Endothelial cell of umbilical vein (primary cell): ENCODE measurements at regions not wholly inside any gene's neighbourhood (a gene's known extent, or its start where the extent isn't known, plus 50 kb on each side); places are given as distances from the start of the nearest gene placed in this dataset.

Source experiments
- BruUV-seq: library from RNA; stranded (reverse); fragments of 400-500 nt; replicated peaks from 2 replicates; lab custom pipeline; 2021; lab: Mats Ljungman, UMichigan
- CTCF ChIA-PET: fragments of 300-600, 350-600 bp; sonication (Branson Sonifier 250); formaldehyde crosslinking; loops from one replicate; lab custom pipeline; 2021; ENCODE audit warnings: antibody characterized with exemption, inconsistent platforms; lab: Charles Lee
- POLR2A ChIA-PET: fragments of 300-600, 350-600 bp; sonication (Branson Sonifier 250); formaldehyde crosslinking; loops from one replicate; lab custom pipeline; 2021; ENCODE audit warnings: antibody characterized with exemption, inconsistent platforms; lab: Charles Lee
- DNase-seq: peaks from one replicate; pipeline ENCODE4 v3.0.0-alpha.2; 2011; ENCODE audit warnings: low read depth, low spot score
- FAIRE-seq: peaks from 2 replicates; lab custom pipeline; 2011; peaks lifted over from hg19 to GRCh38; lab: Jason Lieb, UNC
- H2AFZ ChIP-seq: 2 replicates; pipeline ENCODE4 v1.6.0; 2012; ENCODE audit warnings: low read depth, low read length, control low read depth, inconsistent platforms
- H3K27ac ChIP-seq: 2 replicates; pipeline ENCODE4 v1.5.1; 2011; ENCODE audit warnings: low read depth, mild to moderate bottlenecking, control low read depth, low read length, moderate library complexity; ENCODE audit not compliant: insufficient read depth
- H3K27me3 ChIP-seq, 2 experiments: 2 replicates each; pipeline versions ENCODE4 v1.6.0 to v1.6.1; 2011; ENCODE audit warnings: low read length in 2 of 2, mixed read lengths in 1 of 2; ENCODE audit not compliant: control insufficient read depth in 2 of 2, insufficient read depth in 2 of 2
- H3K36me3 ChIP-seq, 2 experiments: 2 replicates in 1 of 2; 3 replicates in 1 of 2; pipeline ENCODE4 v1.5.1; 2011; ENCODE audit warnings: low read length in 2 of 2, mild to moderate bottlenecking in 1 of 2, moderate library complexity in 1 of 2; ENCODE audit not compliant: control insufficient read depth in 2 of 2, insufficient read depth in 2 of 2; ENCODE audit errors: extremely low read depth in 1 of 2
- H3K4me1 ChIP-seq: 3 replicates; pipeline ENCODE4 v1.5.1; 2011; ENCODE audit warnings: mild to moderate bottlenecking, low read length; ENCODE audit not compliant: control insufficient read depth, insufficient read depth; ENCODE audit errors: extremely low read depth
- H3K4me2 ChIP-seq: 2 replicates; pipeline ENCODE4 v1.6.1; 2011; ENCODE audit warnings: low read length, control low read depth, mixed read lengths; ENCODE audit not compliant: insufficient read depth
- H3K4me3 ChIP-seq, 3 experiments: fragments of 200-600 bp in 1 of 3; sonication (generic), shearing (Covaris generic) in 1 of 3; replicated peaks in 1 of 3; 2 replicates each; pipeline ENCODE4 v1.5.1; 2011 to 2016; ENCODE audit warnings: control low read depth in 3 of 3, low read length in 3 of 3, mild to moderate bottlenecking in 2 of 3, inconsistent platforms in 1 of 3, low read depth in 1 of 3, moderate library complexity in 1 of 3; ENCODE audit not compliant: insufficient read depth in 1 of 3
- H3K79me2 ChIP-seq: 2 replicates; pipeline ENCODE4 v1.6.0; 2012; ENCODE audit warnings: low read length, inconsistent platforms; ENCODE audit not compliant: control insufficient read depth, insufficient read depth
- H3K9ac ChIP-seq: replicated peaks from 2 replicates; pipeline ENCODE3; 2011; ENCODE audit warnings: low read length, control low read depth; ENCODE audit not compliant: insufficient read depth; ENCODE audit errors: extremely low read depth
- H3K9me1 ChIP-seq: replicated peaks from 3 replicates; pipeline ENCODE4 v1.6.0; 2011; ENCODE audit warnings: mild to moderate bottlenecking, low read length; ENCODE audit not compliant: control insufficient read depth, insufficient read depth; ENCODE audit errors: extremely low read depth
- H3K9me3 ChIP-seq: replicated peaks from 2 replicates; pipeline ENCODE4 v1.5.1; 2012; ENCODE audit warnings: low read length, inconsistent platforms; ENCODE audit not compliant: control insufficient read depth, insufficient read depth
- H4K20me1 ChIP-seq: replicated peaks from 2 replicates; pipeline ENCODE3; 2011; ENCODE audit warnings: mild to moderate bottlenecking, low read length; ENCODE audit not compliant: control insufficient read depth, insufficient read depth; ENCODE audit errors: extremely low read depth
- EZH2 ChIP-seq: IDR thresholded peaks from 2 replicates; pipeline ENCODE4 v1.6.1; 2012; ENCODE audit warnings: borderline replicate concordance, low read depth, mild to moderate bottlenecking, moderate library complexity, low read length, inconsistent platforms; ENCODE audit not compliant: severe bottlenecking
- FOS ChIP-seq: IDR thresholded peaks from 2 replicates; pipeline ENCODE4 v1.6.1; 2011; ENCODE audit warnings: mild to moderate bottlenecking, low read length, moderate library complexity, borderline replicate concordance; ENCODE audit not compliant: insufficient read depth
- GATA2 ChIP-seq: IDR thresholded peaks from 2 replicates; pipeline ENCODE4 v1.7.0; 2011; ENCODE audit warnings: low read depth, mild to moderate bottlenecking, moderate library complexity, mixed read lengths, low read length; ENCODE audit not compliant: insufficient read length, insufficient read depth
- JUN ChIP-seq: IDR thresholded peaks from 2 replicates; pipeline ENCODE4 v1.6.1; 2011; ENCODE audit warnings: borderline replicate concordance, low read depth; ENCODE audit not compliant: insufficient read length, insufficient read depth
- MYC ChIP-seq: IDR thresholded peaks from one replicate; pipeline ENCODE4 v1.6.1; 2011; ENCODE audit warnings: mild to moderate bottlenecking, low read depth, low read length
- POLR2A ChIP-seq: IDR thresholded peaks from 2 replicates; pipeline ENCODE4 v1.6.1; 2012; ENCODE audit warnings: low read depth, mild to moderate bottlenecking, control low read depth, low read length
- POLR2AphosphoS5 ChIP-seq: IDR thresholded peaks from 2 replicates; pipeline ENCODE4 v1.6.1; 2012; ENCODE audit warnings: low read depth, mild to moderate bottlenecking, control low read depth, low read length, moderate library complexity; ENCODE audit not compliant: insufficient read depth
- dilution Hi-C: fragments of 300-500 bp; cut with MboI; formaldehyde crosslinking; loops from one replicate; pipeline ENCODE4 v1.15.0; 2019; ENCODE audit warnings: low sequenced_read_pairs; ENCODE audit not compliant: extremely low pct_ligation_motif_present
- intact Hi-C: fragments of 100-400 bp; cut with micrococcal nuclease; formaldehyde crosslinking; loops from one replicate; pipeline ENCODE4 v1.10.0; 2022
- TF ChIP-seq, protein P1 (sequence below): IDR thresholded peaks from 2 replicates; pipeline ENCODE4 v1.6.1; 2011; ENCODE audit not compliant: insufficient read depth, insufficient read length
- TF ChIP-seq, protein P2 (sequence below), 2 donors: IDR thresholded peaks; 1 replicate in 1 of 2; 2 replicates in 1 of 2; pipeline ENCODE4 v1.5.1; 2011; ENCODE audit warnings: low read length in 2 of 2, mild to moderate bottlenecking in 2 of 2, moderate library complexity in 2 of 2, control low read depth in 1 of 2, inconsistent platforms in 1 of 2, low read depth in 1 of 2; ENCODE audit not compliant: insufficient read depth in 1 of 2; ENCODE audit errors: extremely low read depth in 1 of 2

GRCh38 chr1:228941666-228942065 is 206.4 kb downstream of the RHOU start:
- no peak overlapping the region for H3K9ac ChIP-seq
- no peaks in the 10 kb centered on the region for H3K79me2 ChIP-seq
- H4K20me1 ChIP-seq, result no peaks in the 10 kb centered on the region
- no peaks in the 10 kb centered on the region for H3K9me3 ChIP-seq
- no peak overlapping the region for H2AFZ ChIP-seq
- dilution Hi-C loops, result no loop called here
- H3K36me3 ChIP-seq, result no peaks in the 10 kb centered on the region
- BruUV-seq, result no TSS peak
- intact Hi-C loops, result no loop called here
- ChIA-PET CTCF (no interaction called here), POLR2A (no interaction called here)
- no peak overlapping the region for H3K4me3 ChIP-seq
- H3K4me1 ChIP-seq, result peaks cover 4% of the 10 kb centered on the region
- no peaks in the 10 kb centered on the region for H3K9me1 ChIP-seq
- FAIRE-seq, result no peak
- H3K27ac ChIP-seq, result no peak overlapping the region
- no peak overlapping the region for H3K4me2 ChIP-seq
- no peak for DNase-seq
- no peak for TF ChIP-seq JUN
- TF ChIP-seq MYC, result no peak
- TF ChIP-seq, protein P1, sequence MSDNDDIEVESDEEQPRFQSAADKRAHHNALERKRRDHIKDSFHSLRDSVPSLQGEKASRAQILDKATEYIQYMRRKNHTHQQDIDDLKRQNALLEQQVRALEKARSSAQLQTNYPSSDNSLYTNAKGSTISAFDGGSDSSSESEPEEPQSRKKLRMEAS, result no peak
- TF ChIP-seq EZH2, result no peak
- no peak for TF ChIP-seq GATA2
- no peak for TF ChIP-seq POLR2A
- no peak for TF ChIP-seq POLR2AphosphoS5
- no peak for TF ChIP-seq FOS
- TF ChIP-seq, protein P2, sequence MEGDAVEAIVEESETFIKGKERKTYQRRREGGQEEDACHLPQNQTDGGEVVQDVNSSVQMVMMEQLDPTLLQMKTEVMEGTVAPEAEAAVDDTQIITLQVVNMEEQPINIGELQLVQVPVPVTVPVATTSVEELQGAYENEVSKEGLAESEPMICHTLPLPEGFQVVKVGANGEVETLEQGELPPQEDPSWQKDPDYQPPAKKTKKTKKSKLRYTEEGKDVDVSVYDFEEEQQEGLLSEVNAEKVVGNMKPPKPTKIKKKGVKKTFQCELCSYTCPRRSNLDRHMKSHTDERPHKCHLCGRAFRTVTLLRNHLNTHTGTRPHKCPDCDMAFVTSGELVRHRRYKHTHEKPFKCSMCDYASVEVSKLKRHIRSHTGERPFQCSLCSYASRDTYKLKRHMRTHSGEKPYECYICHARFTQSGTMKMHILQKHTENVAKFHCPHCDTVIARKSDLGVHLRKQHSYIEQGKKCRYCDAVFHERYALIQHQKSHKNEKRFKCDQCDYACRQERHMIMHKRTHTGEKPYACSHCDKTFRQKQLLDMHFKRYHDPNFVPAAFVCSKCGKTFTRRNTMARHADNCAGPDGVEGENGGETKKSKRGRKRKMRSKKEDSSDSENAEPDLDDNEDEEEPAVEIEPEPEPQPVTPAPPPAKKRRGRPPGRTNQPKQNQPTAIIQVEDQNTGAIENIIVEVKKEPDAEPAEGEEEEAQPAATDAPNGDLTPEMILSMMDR (IDR thresholded peaks at IDR 0.05; ENCODE audit: extremely low read depth in 1 of 2, insufficient read depth in 1 of 2, low read depth in 1 of 2, low read length in 2 of 2), result no peak
- no peaks in the 10 kb centered on the region for H3K27me3 ChIP-seq
